ENCODE measurements at regions not wholly inside any gene's neighbourhood (a gene's known extent, or its start where the extent isn't known, plus 50 kb on each side); places are given as distances from the start of the nearest gene placed in this dataset.
"Not testable (repeated sequence)": the region's sequence is repeated elsewhere in the genome, so short reads cannot be mapped to it uniquely, and the experiment has no call there.

DNA sequence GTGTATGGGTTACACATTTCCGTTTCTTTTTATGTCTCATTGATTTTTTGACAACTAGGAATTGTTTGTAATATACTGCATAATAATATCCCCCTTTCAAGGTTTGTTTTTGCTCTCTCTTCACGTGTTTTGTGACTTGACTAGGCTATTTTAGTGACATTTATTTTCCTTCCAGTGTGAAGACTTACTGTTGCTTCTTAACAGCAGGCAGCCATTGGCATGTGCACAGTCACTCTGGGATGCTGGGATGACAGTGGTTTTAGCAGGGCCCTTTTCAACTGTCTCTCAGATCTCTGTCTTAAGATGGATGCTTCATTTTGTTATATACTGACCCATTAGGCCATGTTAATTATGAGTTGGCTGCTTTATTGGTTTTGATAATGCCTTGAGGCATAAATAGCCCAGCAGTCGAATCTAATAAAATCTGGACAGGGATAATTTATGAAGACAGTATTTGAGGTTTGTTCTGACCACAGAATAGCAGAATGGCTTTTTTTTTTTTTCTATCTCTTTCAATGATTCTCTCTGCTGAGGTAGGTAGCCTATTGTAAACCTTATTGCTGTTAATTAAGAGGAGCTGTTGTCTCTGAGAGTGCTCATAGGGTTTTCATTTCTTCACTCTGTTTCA lies 536.0 kb downstream of the GABRG2 start:
- no peaks in the 10 kb centered on the region for H3K27me3 ChIP-seq
- H3K27ac ChIP-seq, result no peak overlapping the region
- H3K4me1 ChIP-seq (ENCODE audit: insufficient read depth), result no peaks in the 10 kb centered on the region
- H3K36me3 ChIP-seq, result no peaks in the 10 kb centered on the region
- H3K4me3 ChIP-seq, result no peak overlapping the region
- intact Hi-C loops (cut with DNase I), result no loop called here
- H3K9me3 ChIP-seq, result no peaks in the 10 kb centered on the region
- DNase-seq, result no peak
- 30 to 41% (median 36%) methylated on average over 3 of the region's 3 CpGs for WGBS, 3 donors
- no peak for TF ChIP-seq EP300 (IDR thresholded peaks at IDR 0.05)
- TF ChIP-seq, protein P1, sequence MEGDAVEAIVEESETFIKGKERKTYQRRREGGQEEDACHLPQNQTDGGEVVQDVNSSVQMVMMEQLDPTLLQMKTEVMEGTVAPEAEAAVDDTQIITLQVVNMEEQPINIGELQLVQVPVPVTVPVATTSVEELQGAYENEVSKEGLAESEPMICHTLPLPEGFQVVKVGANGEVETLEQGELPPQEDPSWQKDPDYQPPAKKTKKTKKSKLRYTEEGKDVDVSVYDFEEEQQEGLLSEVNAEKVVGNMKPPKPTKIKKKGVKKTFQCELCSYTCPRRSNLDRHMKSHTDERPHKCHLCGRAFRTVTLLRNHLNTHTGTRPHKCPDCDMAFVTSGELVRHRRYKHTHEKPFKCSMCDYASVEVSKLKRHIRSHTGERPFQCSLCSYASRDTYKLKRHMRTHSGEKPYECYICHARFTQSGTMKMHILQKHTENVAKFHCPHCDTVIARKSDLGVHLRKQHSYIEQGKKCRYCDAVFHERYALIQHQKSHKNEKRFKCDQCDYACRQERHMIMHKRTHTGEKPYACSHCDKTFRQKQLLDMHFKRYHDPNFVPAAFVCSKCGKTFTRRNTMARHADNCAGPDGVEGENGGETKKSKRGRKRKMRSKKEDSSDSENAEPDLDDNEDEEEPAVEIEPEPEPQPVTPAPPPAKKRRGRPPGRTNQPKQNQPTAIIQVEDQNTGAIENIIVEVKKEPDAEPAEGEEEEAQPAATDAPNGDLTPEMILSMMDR (IDR thresholded peaks at IDR 0.05), result no peak
- TF ChIP-seq POLR2A (IDR thresholded peaks at IDR 0.05), result no peak

DNA sequence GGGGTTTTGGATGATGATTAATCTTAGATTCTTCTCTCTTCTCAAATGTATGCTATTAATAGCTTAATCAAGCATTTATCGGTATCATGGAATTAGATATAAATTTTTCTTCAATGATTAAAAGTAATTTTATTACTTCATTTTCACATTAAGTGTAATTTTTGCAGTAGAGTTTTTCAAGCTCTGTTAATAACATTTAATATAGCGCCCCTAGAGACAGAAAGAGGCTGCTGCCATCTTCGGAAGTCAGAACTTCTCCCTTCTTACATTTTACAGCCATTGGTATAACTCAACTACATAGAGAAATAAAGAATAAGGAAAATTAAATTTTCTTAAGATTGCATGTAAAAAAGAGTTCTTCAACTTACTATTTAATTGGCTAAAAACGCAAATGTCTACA lies 540.3 kb downstream of the GABRG2 start:
- 74% methylated on average over 4 of the region's 4 CpGs for WGBS, 3 donors

DNA sequence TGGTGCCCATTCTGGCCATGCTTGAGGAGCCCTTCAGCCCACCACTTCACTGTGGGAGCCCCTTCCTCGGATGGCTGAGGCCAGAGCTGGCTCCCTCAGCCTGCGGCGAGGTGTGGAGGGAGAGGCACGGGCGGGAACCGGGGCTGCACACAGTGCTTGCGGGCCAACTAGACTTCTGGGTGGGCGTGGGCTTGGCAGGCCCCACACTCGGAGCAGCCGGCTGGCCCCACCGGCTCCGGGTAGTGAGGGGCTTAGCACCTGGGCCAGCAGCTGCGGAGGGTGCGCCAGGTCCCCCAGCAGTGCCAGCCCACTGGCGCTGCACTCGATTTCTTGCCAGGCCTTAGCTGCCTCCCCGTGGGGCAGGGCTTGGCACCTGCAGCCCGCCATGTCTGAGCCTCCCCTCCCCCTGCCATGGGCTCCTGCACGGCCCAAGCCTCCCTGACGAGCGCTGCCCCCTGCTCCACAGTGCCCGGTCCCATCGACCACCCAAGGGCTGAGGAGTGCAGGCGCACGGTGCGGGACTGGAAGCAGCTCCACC lies 554.2 kb downstream of the GABRG2 start:
- intact Hi-C loops (cut with DNase I); H3K4me1 ChIP-seq (ENCODE audit: insufficient read depth); H3K36me3 ChIP-seq; H3K4me3 ChIP-seq; H3K27me3 ChIP-seq; H3K27ac ChIP-seq; DNase-seq; H3K9me3 ChIP-seq: not testable (repeated sequence)
- WGBS, 3 donors, result 90 to 93% (median 91%) methylated on average over 23 to 26 of the region's 26 CpGs

More for the DNA sequence above, 540.3 kb downstream of the GABRG2 start:
- Histone ChIP-seq H3K36me3 (no peaks in the 10 kb centered on the region), H3K27ac (no peak overlapping the region), H3K4me1 (ENCODE audit: insufficient read depth) (no peaks in the 10 kb centered on the region), H3K4me3 (no peak overlapping the region), H3K27me3 (no peaks in the 10 kb centered on the region), H3K9me3 (no peaks in the 10 kb centered on the region)
- intact Hi-C loops (cut with DNase I), result no loop called here
- TF ChIP-seq EP300 (IDR thresholded peaks at IDR 0.05), result no peak
- TF ChIP-seq POLR2A (IDR thresholded peaks at IDR 0.05), result no peak
- TF ChIP-seq, protein P1 (IDR thresholded peaks at IDR 0.05), result no peak
- no peak for DNase-seq

DNA sequence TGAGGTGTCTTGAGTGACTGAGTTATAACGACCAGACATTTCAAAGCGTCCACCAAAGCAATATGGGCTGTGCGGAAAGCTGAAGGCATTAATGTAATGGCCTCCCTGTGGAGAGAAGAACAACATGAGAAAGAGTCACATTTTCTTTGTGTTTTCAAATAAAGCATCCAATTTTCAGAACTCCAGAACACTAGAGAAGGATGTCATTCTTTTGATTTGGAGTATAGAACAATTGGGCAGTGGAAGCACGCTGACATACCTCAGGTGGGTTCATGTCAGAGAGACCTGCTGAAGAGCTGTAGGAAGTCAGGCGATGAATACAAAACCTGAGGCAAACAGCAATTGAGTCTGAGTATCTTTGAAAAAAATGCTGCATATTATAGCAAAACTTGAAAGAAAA lies 556.5 kb downstream of the GABRG2 start:
- intact Hi-C loops (cut with DNase I), result no loop called here
- no peak overlapping the region for H3K27ac ChIP-seq
- no peaks in the 10 kb centered on the region for H3K9me3 ChIP-seq
- no peaks in the 10 kb centered on the region for H3K27me3 ChIP-seq
- WGBS, 3 donors, result 88 to 89% (median 88%) methylated on average over 5 of the region's 5 CpGs
- H3K4me1 ChIP-seq (ENCODE audit: insufficient read depth), result no peaks in the 10 kb centered on the region
- H3K36me3 ChIP-seq, result no peaks in the 10 kb centered on the region
- TF ChIP-seq EP300 (IDR thresholded peaks at IDR 0.05), result no peak
- TF ChIP-seq, protein P1 (IDR thresholded peaks at IDR 0.05), result no peak
- no peak for TF ChIP-seq POLR2A (IDR thresholded peaks at IDR 0.05)
- DNase-seq, result no peak
- no peak overlapping the region for H3K4me3 ChIP-seq

DNA sequence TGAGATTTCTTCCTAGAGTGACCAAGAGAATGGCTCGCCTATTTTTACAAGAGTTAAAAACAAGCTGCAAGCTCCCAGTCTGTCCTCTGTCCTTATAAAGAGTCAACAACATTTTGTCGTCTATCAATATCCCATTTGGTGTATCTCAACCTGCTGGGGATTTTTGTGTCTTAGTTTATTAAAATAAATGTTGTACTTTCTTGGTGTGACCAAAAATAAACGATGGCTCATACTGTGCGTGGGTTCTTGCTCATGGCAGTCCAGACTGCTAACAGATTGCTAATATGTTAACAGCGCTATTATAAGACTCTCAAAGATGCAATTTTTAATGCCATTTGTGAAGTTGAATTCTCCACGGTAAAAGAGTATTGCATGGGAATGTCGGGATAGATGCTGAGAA lies 569.9 kb downstream of the GABRG2 start:
- TF ChIP-seq, protein P1 (IDR thresholded peaks at IDR 0.05), result no peak
- 65 to 87% (median 71%) methylated on average over 7 of the region's 7 CpGs for WGBS, 3 donors
- Histone ChIP-seq H3K27ac (no peak overlapping the region), H3K9me3 (peaks cover 0 to 7% of the 10 kb centered on the region in 2 donors), H3K27me3 (no peaks in the 10 kb centered on the region), H3K4me3 (no peak overlapping the region), H3K4me1 (ENCODE audit: insufficient read depth) (no peaks in the 10 kb centered on the region), H3K36me3 (no peaks in the 10 kb centered on the region)
- DNase-seq, result no peak
- intact Hi-C loops (cut with DNase I), result no loop called here

Measured in ovary (tissue), 7 donors.